GM12864 (cell line): ENCODE measurements at regions not wholly inside any gene's neighbourhood (a gene's known extent, or its start where the extent isn't known, plus 50 kb on each side); places are given as distances from the start of the nearest gene placed in this dataset.
A peak's percentile ranks its signal among the peaks of the same experiment; 100 is the strongest.
"Not testable (repeated sequence)": the region's sequence is repeated elsewhere in the genome, so short reads cannot be mapped to it uniquely, and the experiment has no call there.

Experiments
- DNase-seq: peaks from one replicate; pipeline ENCODE4 v3.0.0-alpha.2; 2011; ENCODE audit warnings: low read depth
- H3K4me3 ChIP-seq: 2 replicates; pipeline ENCODE4 v1.5.1; 2011; ENCODE audit warnings: mild to moderate bottlenecking, low read depth, low read length, control low read depth
- CTCF ChIP-seq: IDR thresholded peaks from 2 replicates; pipeline ENCODE4 v1.5.1; 2011; ENCODE audit warnings: low read depth, mild to moderate bottlenecking, moderate library complexity, low read length, control low read depth, inconsistent platforms; ENCODE audit errors: missing control alignments

GRCh38 chr11:29449281-29450074 lies 567.4 kb downstream of the KCNA4 start:
- TF ChIP-seq CTCF: no peak
- no peak for DNase-seq
- H3K4me3 ChIP-seq: no peak overlapping the region

DNA sequence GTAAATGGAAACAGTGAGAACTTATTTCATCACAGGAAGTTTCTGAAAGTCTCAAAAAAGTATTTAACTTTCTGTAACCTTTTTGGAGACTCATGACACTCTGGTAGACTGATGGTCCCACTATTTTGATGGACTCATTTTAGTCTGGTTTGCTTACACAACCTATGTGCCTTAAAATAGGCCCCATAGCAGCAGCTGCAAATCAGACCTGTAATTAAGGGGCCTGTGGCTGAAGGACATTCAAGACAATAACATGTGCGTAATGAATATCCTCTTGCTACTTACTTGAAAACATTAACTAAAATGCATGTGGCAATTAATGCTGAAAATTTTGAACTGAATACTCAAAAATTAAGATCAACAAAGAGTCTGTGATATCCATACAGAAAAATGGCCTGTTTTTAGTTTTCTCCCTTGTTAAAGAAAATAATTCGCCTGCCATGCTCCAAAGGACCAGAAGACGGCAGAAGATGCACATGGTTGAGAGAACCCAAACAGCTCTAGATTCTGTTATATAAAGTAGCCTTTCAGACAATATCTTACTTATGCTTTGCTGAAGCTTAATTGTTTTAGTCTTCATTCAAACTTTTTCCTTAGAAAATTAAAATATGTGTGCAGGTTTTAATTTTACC lies 568.5 kb downstream of the KCNA4 start:
- DNase-seq: no peak
- no peak overlapping the region for H3K4me3 ChIP-seq
- TF ChIP-seq CTCF: peak; percentile 29

- DNase-seq: no peak
- no peak for TF ChIP-seq CTCF
- no peak overlapping the region for H3K4me3 ChIP-seq
Measured at GRCh38 chr11:29447821-29448220, 569.0 kb downstream of the KCNA4 start.

DNA sequence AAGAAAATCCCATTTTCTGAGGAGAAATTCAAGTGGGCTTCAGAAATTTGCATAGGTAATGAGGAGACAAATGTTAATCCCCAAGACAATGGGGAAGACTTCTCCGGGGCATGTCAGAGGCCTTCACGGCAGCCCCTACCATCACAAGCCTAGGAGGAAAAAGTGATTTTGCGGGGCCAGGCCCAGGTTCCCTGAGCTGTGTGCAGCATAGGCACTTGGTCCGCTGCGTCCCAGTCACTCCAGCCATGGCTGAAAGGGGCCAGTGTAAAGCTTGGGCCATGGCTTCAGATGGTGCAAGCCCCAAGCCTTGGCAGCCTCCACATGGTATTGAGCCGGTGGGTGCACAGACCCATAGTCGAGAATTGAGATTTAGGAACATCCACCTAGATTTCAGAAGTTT lies 570.7 kb downstream of the KCNA4 start:
- no peak for DNase-seq
- TF ChIP-seq CTCF: no peak
- H3K4me3 ChIP-seq: no peak overlapping the region

GRCh38 chr11:29445191-29445590 lies 571.6 kb downstream of the KCNA4 start:
- not testable (repeated sequence) for H3K4me3 ChIP-seq, DNase-seq

DNA sequence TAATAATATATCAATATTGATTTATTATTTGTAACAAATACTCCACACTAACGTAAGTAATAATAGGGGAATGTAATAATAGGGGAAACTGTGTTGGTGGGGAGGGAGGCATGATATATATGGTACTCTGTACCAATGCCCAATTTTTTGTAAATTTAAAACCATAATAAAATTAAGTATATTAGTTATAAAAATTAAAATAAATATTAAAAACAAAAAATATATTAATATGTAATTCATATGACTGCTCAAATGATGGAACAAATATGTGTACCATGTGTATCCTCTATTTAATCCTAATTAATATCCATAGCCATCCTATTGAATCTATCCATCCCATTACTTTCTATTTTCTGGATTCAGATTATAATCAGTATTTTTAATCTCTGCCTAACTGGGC lies 578.0 kb downstream of the KCNA4 start:
- no peak for DNase-seq
- no peak overlapping the region for H3K4me3 ChIP-seq
- no peak for TF ChIP-seq CTCF

GRCh38 chr11:29435421-29435820 lies 581.4 kb downstream of the KCNA4 start:
- DNase-seq: no peak
- H3K4me3 ChIP-seq: no peak overlapping the region
- no peak for TF ChIP-seq CTCF
